ENCODE measurements at regions not wholly inside any gene's neighbourhood (a gene's known extent, or its start where the extent isn't known, plus 50 kb on each side); places are given as distances from the start of the nearest gene placed in this dataset.

- no peak for DNase-seq (ENCODE audit: low read depth in 2 of 2)
These were observed 97.0 kb downstream of the DISP1 start for GRCh38 chr1:222911866-222912265.

DNA sequence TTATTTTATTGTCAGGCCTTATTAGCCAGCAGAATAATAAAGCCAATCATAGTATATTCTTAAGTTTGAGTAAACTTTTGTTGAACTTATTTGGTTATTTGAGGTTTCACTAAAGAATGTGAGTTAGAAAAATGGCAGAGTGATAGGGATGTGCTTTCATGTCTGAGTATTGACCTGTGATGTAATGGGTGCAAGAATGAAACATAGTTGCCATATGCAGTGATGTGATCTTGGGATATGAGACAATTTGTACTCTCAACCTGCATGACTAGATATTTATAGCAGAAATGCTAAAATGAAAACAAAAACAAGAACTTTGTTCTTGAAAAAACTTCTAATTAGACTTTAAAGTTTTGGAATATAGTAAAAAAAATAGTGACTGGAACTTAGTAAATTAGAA lies 97.9 kb downstream of the DISP1 start:
- DNase-seq (ENCODE audit: low read depth in 2 of 2) = no peak

DNA sequence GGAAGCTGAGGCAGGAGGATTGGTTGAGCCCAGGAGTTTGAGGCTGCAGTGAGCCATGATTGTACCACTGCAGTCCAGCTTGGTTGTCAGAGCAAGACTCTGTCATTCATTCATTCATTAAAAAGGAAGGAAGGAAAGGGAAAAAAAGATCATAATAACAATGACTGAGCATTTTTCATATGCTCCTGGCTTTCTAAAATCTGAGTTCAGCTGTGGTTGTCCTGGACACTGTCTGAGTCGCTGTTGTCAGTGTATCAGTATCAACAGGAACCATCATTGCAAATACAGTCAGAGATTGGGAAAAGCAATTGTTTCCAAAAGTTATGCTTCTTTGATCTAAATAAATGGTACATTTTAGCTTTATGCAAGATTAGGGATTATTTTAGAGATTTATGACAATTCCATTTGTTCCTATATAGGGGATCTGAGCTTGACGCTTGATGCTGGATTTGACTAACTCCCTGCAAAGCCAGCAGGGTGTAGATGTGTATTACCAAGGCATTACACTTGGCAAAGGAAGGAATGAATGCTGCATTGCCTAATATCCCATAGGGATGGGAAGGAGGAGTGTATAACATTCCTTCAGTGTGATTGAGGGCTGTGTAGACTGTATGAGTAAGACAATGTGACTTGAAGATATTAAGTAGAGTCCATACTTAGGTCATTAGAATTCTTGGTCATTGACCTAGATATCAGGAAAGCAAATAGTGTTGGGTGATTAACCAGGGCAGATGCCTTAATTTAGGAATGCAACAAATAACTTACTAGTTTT lies 100.2 kb downstream of the DISP1 start:
- no peak for DNase-seq (ENCODE audit: low read depth in 2 of 2)

DNA sequence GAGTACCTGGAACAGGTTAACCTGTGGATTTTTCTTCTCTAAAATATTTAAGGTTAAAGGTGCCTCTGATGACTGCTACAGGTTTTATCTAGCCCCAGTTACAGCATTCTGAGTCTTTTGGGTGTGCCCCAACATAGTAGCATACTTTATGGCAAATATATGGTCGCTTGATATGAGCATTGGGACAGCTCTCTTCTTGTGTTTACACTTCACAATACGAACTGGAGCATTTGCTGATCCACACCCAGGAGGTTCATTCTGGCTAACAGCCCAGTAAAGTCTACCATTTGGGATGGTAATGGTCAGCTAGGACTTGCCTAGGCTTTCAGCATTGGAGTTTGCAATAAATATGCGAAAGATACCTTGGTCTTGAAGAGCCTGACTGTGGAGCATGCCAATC lies 101.3 kb downstream of the DISP1 start:
- DNase-seq (ENCODE audit: low read depth in 2 of 2) = no peak

DNA sequence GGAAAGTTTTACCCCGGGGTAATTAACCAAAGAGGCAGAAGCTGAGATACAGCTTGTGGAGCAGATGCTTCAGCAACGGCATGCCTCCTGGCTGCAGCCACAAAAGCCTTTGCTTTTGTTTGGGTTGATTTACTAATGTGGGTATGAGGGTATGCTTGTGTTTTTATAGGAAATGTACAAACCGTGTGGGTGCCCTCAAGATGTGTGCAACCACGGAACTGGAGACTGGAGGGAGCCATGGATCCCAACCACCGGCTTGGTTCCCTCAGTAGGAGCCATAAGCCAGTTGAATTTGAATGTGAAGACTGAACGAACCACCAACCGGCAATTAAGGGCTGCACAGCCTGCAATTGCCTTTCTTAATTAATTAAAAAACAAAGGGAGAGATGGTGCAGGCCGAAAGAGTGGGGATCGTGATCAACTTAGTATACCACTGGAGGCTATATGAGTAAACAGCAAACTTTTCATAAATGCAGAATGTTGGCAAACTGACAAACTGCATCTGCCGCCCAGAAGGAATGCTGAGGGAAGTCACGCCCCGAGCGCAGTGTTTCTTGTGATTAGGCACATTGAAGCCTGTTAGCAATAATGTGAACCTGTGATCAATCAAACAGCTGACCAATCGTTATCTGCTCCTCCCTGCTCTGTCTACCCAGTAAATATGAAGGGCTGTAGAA lies 104.1 kb downstream of the DISP1 start:
- DNase-seq (ENCODE audit: low read depth in 2 of 2) = no peak

DNA sequence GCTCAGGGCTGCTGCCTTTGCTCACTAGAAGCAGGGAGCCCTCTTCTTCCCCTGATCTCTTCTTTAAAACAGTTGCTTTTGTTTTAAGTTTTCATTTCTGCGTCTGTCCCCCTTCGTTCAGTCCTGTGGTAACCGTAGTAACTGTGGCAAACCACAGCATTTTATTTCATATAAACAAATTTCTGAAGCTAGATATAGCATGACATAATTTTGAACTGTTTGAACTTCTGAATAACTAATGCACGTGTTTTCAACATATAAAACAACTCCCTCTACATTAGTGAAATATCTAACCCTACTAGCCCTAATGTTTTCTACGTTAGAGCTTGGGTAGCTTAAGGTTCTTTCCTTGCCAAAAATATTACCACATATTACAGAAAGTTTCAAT lies 104.6 kb downstream of the DISP1 start:
- no peak for DNase-seq (ENCODE audit: low read depth in 2 of 2)

- DNase-seq (ENCODE audit: low read depth in 2 of 2) = no peak
These were observed 105.3 kb downstream of the DISP1 start for GRCh38 chr1:222920169-222920568.

DNA sequence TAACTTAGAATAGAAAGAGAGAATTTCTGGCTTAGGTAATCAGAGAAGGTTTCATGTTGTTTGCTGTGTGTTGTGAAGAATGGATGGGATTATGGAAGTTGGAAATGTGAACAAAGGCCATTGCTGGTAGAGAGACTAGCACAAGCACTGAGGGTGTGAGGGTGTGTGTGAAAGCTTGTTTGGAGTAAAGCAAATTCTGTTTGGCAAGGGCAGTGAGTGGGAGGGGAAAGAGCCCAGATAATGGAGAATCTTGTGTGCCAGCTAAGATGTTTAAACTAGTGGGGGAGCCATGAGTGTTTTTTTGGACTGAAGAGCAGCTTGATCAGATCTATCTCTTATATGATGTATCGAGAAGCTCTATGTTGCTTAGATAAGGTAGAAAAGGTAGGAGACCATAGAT lies 107.1 kb downstream of the DISP1 start:
- DNase-seq (ENCODE audit: low read depth in 2 of 2) = no peak

GRCh38 chr1:222923506-222923905 lies 108.7 kb downstream of the DISP1 start:
- no peak for DNase-seq (ENCODE audit: low read depth in 2 of 2)

DNA sequence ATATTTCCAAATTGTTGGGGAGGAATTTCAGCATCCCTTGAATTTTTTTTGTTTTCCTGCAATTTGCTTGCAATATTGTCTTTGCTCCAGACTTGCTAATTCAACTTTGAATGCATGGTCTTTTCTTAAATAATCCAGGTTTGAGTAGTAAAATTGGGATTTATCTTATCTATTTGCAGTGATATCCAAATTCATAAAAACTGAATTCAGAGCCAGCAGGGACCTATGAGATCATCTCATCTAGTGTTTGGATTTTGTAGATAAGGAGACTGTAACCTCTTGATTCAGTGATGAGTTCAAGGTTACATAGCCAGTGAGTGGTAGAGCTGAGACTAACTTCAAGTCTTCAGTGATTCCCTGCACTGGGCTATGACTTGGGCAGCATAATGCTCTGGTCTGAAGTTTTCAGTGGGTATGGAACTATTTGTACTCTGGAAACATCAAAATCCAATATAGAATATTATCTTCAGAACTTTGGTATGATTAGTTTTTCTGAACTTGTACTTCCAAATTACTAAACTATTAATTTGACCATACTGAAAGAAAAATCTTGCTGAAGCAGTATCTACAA lies 109.4 kb downstream of the DISP1 start:
- DNase-seq (ENCODE audit: low read depth in 2 of 2) = no peak

DNA sequence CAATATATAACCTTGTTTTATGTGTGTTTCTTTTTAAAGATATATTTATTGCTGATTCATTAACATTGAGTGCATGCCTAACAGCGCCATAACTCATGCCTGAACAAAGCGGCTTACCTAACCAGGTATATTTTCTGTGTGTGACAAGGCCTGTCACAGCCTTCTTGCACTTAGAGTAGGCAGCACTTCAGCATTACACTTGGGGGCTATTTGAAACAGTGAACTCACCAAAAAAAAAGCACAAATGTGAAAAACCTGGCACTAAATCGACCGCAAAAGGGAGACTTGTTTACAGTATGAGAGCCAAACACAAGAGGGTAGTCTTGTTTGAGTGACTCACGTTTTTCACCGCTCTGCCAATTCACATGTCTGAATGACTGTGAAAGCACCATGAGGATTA lies 111.7 kb downstream of the DISP1 start:
- no peak for DNase-seq (ENCODE audit: low read depth in 2 of 2)

DNA sequence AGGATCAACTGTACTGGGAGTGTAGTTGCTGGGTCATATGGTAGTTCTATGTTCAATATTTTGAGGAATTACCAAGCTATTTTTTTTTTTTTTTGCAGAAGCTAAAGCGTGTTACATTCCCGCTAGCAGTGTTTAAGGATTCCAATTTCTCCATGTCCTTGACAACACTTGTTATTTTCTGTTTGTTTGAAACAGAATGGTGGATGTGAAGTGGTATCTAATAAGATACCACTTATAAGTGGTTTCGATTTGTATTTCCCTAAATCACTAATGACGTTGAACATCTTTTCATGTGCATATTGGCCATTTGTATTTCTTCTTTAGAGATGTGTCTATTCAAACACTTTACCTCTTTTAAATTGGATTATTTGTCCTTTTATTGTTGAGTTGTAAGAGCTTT lies 112.2 kb downstream of the DISP1 start:
- DNase-seq (ENCODE audit: low read depth in 2 of 2) = no peak

- DNase-seq (ENCODE audit: low read depth in 2 of 2) = no peak
These were observed 113.4 kb downstream of the DISP1 start for GRCh38 chr1:222928212-222928611.

DNA sequence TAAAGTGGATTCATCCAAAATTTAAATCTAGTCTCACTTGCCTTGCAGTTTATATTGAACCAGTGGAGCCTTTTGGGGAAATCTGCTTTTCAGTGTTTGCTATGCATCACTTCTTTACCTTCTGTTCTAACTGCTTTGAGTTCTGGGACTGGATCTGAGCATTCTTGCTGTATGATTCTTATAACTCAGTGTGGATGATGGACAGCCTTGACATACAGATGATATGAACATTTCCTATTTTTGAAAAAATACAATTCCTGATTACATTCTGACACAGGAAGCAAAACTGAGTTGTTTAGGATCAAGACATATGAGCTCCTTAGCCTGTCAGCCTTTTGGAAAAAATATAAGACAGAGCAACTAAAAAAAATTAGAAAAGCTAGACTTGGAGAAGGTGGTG lies 115.2 kb downstream of the DISP1 start:
- DNase-seq (ENCODE audit: low read depth in 2 of 2) = no peak

GRCh38 chr1:222931023-222931422 lies 116.2 kb downstream of the DISP1 start:
- DNase-seq (ENCODE audit: low read depth in 2 of 2) = no peak

DNA sequence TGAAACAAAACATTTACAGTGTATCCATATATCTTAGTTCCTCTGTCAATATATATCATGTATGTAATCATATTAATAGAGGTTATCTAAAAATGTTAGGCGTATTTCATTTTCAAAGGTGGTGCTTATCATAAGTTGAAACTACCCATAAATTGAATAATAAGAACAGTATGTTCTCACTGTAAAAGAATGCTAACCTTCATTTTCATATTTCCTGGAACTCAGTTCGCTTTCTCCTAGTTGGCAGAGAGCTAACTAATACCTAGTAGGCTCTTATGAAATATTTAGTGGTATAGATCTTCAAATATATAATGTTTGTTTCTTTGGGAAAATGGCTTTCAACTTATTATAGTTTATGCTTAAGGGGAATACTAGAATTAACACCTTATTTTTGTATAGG lies 118.4 kb downstream of the DISP1 start:
- no peak for DNase-seq (ENCODE audit: low read depth in 2 of 2)

- no peak for DNase-seq (ENCODE audit: low read depth in 2 of 2)
These were observed 120.5 kb downstream of the DISP1 start for GRCh38 chr1:222935239-222935900.

DNA sequence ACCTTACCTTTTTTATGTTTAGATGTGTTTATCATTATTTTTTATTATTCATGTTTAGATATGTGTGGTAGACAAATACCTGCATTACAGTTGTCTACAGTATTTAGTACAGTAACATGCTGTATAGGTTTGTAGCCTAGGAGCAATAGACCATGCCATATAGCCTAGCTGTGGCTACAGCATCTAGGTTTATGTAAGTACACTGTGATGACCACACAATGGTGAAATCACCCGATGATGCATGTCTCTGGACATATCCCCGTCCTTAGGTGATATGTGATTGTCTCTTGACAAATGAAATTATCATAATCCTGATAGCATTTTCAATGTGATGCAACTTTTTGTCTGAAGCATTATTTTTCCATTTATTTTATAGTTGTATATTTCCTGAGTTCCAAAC lies 121.2 kb downstream of the DISP1 start:
- no peak for DNase-seq (ENCODE audit: low read depth in 2 of 2)

GRCh38 chr1:222938986-222939385 lies 124.1 kb downstream of the DISP1 start:
- DNase-seq (ENCODE audit: low read depth in 2 of 2) = no peak

DNA sequence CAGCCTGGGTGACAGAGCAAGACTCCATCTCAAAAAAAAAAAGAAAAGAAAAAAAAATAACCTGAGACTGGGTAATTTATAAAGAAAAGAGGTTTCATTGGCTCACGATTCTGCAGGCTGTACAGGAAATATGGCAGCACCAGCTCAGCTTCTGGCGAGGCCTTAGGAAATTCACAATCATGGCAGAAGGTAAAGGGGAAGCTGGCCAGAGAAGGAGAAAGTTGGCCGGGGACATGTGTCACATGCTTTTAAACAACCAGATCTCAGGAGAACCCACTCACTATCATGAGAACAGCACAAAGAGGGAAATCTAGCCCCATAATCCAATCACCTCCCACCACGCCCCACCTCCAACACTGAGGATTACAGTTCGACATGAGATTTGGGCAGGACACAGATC lies 125.3 kb downstream of the DISP1 start:
- DNase-seq (ENCODE audit: low read depth in 2 of 2) = no peak

GRCh38 chr1:222940906-222941305 lies 126.1 kb downstream of the DISP1 start:
- DNase-seq (ENCODE audit: low read depth in 2 of 2) = no peak

- DNase-seq (ENCODE audit: low read depth in 2 of 2) = no peak
These were observed 126.6 kb downstream of the DISP1 start for GRCh38 chr1:222941425-222941824.

DNA sequence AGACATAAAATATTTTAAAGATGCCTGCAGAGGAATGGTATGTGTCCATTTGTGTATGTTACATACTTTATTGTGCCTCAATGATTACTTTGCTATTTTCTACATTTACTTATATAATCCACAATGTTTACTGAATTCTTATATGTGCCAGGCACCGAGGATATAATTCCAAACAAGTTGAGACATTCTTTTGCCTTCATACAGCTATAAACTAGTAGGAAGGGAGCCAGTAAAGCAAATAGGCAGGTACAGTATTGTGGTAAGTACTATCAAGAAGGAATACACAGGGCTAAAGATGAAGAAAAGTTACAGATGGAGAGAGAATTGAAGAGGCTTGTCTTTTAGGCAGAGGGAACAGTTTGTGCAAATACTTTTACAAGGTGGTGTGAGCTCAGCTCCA lies 131.6 kb downstream of the DISP1 start:
- DNase-seq (ENCODE audit: low read depth in 2 of 2) = no peak
